Immature natural killer cell (primary cell): ENCODE measurements at regions not wholly inside any gene's neighbourhood (a gene's known extent, or its start where the extent isn't known, plus 50 kb on each side); places are given as distances from the start of the nearest gene placed in this dataset.

ENCODE experiments used
- DNase-seq, 3 donors: peaks; one replicate each; pipeline ENCODE4 v3.0.0; 2022; ENCODE audit warnings: mixed read lengths in 1 of 3
- H3K27ac Mint-ChIP-seq, 6 donors: one replicate each; pipeline ENCODE4 v1.8.0; 2020; ENCODE audit warnings: mixed read lengths in 6 of 6, mild to moderate bottlenecking in 5 of 6, inconsistent platforms in 4 of 6, moderate library complexity in 3 of 6
- H3K27me3 Mint-ChIP-seq, 3 donors: one replicate each; pipeline ENCODE4 v1.8.0; 2020 to 2021; ENCODE audit warnings: low read depth in 3 of 3, mild to moderate bottlenecking in 3 of 3, mixed read lengths in 3 of 3, moderate library complexity in 3 of 3, inconsistent platforms in 1 of 3
- H3K36me3 Mint-ChIP-seq, 3 donors: one replicate each; pipeline ENCODE4 v1.8.0; 2020; ENCODE audit warnings: mixed read lengths in 3 of 3, inconsistent platforms in 2 of 3, mild to moderate bottlenecking in 2 of 3
- H3K4me1 Mint-ChIP-seq, 2 donors: one replicate each; pipeline ENCODE4 v1.8.0; 2020; ENCODE audit warnings: inconsistent platforms in 2 of 2, mild to moderate bottlenecking in 2 of 2, mixed read lengths in 2 of 2, moderate library complexity in 1 of 2
- H3K4me3 Mint-ChIP-seq, 5 donors: one replicate each; pipeline ENCODE4 v1.8.0; 2020; ENCODE audit warnings: mild to moderate bottlenecking in 5 of 5, mixed read lengths in 5 of 5, inconsistent platforms in 3 of 5, moderate library complexity in 3 of 5
- H3K9me3 Mint-ChIP-seq, 6 donors: one replicate each; pipeline ENCODE4 v1.8.0; 2020; ENCODE audit warnings: mild to moderate bottlenecking in 6 of 6, mixed read lengths in 6 of 6, inconsistent platforms in 4 of 6, moderate library complexity in 3 of 6

GRCh38 chr7:34497153-34497777, 160.8 kb upstream of the NPSR1 start:
- Mint-ChIP-seq H3K36me3 (no peaks in the 10 kb centered on the region), H3K4me1 (no peaks in the 10 kb centered on the region), H3K4me3 (no peak overlapping the region), H3K27me3 (peaks cover 0 to 2% (median 0%) of the 10 kb centered on the region in 3 donors), H3K27ac (no peak overlapping the region), H3K9me3 (peaks cover 0 to 30% (median 13%) of the 10 kb centered on the region in 6 donors)
- DNase-seq: no peak

GRCh38 chr7:34501156-34501555, 156.9 kb upstream of the NPSR1 start:
- Mint-ChIP-seq H3K27me3 (peaks cover 0 to 2% (median 0%) of the 10 kb centered on the region in 3 donors), H3K9me3 (peaks cover 0 to 10% (median 5%) of the 10 kb centered on the region in 6 donors), H3K36me3 (no peaks in the 10 kb centered on the region), H3K4me3 (no peak overlapping the region), H3K27ac (no peak overlapping the region), H3K4me1 (no peaks in the 10 kb centered on the region)
- DNase-seq: no peak

DNA sequence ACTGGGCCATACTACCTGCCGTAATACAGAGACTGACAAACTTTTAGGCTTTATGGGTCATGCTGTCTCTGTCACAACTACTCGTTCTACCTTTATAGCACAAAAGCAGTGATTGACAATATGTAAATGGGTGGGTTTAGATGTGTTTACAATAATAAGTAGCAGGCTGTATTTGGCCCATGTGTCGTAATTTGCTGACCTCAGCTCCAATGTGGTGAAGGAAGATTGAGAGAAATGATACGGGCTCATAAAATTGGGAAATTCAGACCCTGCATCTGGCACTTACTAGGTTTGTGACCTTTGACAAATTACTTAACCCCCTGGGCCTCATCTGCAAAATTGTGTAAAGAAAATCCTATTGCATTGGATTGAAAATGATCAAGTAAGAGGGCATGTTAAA, 150.8 kb upstream of the NPSR1 start:
- no peaks in the 10 kb centered on the region for H3K4me1 Mint-ChIP-seq
- H3K4me3 Mint-ChIP-seq: no peak overlapping the region
- peaks cover 0 to 2% (median 0%) of the 10 kb centered on the region in 3 donors for H3K27me3 Mint-ChIP-seq
- DNase-seq: no peak
- H3K36me3 Mint-ChIP-seq: no peaks in the 10 kb centered on the region
- H3K27ac Mint-ChIP-seq: no peak overlapping the region
- peaks cover 0 to 15% (median 10%) of the 10 kb centered on the region in 6 donors for H3K9me3 Mint-ChIP-seq

DNA sequence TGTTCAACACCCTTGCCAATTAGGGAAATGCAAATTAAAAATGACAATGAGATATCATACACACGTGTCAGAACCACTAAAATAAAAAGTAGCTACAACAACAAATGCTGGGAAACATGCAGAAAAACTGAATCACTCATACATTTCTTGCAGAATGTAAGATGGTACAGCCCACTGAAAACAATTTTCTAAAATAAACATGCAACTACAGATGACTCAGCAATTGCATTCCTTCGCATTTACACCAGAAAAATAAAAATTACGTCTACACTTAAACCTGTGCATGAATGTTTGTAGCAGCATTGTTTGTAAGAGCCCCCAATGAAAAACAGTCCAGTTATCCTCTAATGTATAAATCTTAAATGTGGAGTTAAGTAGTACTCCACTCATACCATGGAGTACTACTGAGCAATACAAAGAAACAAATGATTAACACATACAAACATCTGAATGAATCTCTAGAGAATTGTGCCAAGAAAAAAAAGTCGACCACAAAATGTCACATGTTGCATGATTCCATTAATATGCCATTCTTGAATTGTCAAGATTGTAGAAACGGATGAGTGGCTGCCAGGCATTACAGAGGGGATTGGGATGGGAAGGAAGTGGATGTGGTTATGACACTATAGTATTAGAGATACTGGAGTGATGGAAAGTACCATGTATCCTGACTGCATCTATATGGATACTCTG, 134.6 kb upstream of the NPSR1 start:
- peaks cover 5 to 36% (median 17%) of the 10 kb centered on the region in 6 donors for H3K9me3 Mint-ChIP-seq

DNA sequence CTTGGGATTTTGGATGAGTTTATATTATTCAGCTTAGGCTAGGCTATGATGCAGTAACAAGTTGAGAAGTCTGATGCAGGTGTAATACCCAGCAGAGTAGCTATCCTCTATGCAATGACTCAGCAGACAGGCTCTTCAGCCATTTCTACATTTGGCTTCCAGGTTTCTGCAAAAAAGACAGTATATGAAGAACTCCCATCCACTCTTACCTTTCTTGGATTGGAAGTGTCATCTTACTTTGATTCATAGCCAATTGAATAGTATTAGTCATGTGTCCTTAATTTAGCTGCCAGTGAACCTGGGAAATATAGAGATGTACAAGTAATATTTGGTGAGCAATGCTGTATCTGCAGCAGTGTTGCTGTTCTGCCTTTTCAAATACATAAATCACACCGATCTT, 127.8 kb upstream of the NPSR1 start:
- no peak overlapping the region for H3K27ac Mint-ChIP-seq
- peaks cover 0 to 3% (median 0%) of the 10 kb centered on the region in 3 donors for H3K27me3 Mint-ChIP-seq
- H3K4me1 Mint-ChIP-seq: no peaks in the 10 kb centered on the region
- DNase-seq: no peak
- H3K36me3 Mint-ChIP-seq: no peaks in the 10 kb centered on the region
- H3K4me3 Mint-ChIP-seq: no peak overlapping the region
- peaks cover 0 to 29% (median 11%) of the 10 kb centered on the region in 6 donors for H3K9me3 Mint-ChIP-seq

More for the DNA sequence above, 134.6 kb upstream of the NPSR1 start:
- H3K36me3 Mint-ChIP-seq: no peaks in the 10 kb centered on the region
- DNase-seq: no peak
- H3K27ac Mint-ChIP-seq: no peak overlapping the region
- peaks cover 0 to 2% (median under 1%) of the 10 kb centered on the region in 3 donors for H3K27me3 Mint-ChIP-seq
- no peaks in the 10 kb centered on the region for H3K4me1 Mint-ChIP-seq
- H3K4me3 Mint-ChIP-seq: no peak overlapping the region

DNA sequence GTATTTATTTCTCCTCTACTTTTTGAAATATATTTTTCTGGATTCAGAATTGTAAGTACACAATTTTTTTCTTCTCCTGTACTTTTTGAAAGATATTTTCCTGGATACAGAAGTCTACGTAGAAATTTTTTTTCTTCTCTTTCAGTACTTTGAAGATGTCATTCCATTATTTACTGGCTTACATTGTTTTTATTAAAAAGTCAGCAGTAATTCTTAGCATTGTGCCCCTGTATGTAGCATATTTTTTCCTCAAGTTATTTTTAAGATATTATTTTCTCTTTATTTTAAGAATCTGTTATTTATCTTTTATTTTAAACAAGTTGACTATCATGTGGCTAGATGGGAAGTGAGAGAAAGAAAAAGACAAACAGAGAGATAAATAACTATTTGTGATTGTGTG, 119.0 kb upstream of the NPSR1 start:
- no peak overlapping the region for H3K27ac Mint-ChIP-seq

DNA sequence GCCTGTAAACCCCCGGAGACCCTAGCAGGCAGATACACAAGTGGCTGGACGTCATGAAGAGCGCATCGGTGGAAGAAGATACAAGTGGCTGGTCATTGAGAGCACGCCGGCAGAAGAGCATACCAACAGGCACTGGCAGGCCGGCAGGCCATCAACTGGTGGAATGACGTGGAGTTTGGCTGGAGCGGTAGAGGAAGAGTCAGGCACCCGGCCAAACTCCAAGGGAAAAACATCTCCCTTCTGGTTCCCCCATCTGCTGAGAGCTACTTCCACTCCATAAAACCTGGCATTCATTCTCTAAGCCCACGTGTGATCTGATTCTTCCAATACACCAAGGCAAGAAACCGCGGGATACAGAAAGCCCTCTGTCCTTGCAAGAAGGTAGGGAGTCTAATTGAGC, 113.4 kb upstream of the NPSR1 start:
- H3K27ac Mint-ChIP-seq: no peak overlapping the region
- no peak overlapping the region for H3K4me3 Mint-ChIP-seq
- H3K36me3 Mint-ChIP-seq: no peaks in the 10 kb centered on the region
- peaks cover 8 to 28% (median 12%) of the 10 kb centered on the region in 6 donors for H3K9me3 Mint-ChIP-seq
- H3K27me3 Mint-ChIP-seq: peaks cover 0 to 3% (median 0%) of the 10 kb centered on the region in 3 donors
- no peaks in the 10 kb centered on the region for H3K4me1 Mint-ChIP-seq
- DNase-seq: no peak

More for the DNA sequence above, 119.0 kb upstream of the NPSR1 start:
- no peak for DNase-seq
- H3K4me1 Mint-ChIP-seq: no peaks in the 10 kb centered on the region
- no peaks in the 10 kb centered on the region for H3K36me3 Mint-ChIP-seq
- no peak overlapping the region for H3K4me3 Mint-ChIP-seq
- H3K27me3 Mint-ChIP-seq: no peaks in the 10 kb centered on the region
- H3K9me3 Mint-ChIP-seq: peaks cover 7 to 13% (median 13%) of the 10 kb centered on the region in 6 donors

- no peak overlapping the region for H3K4me3 Mint-ChIP-seq
- no peaks in the 10 kb centered on the region for H3K27me3 Mint-ChIP-seq
Measured at GRCh38 chr7:34550996-34551395, 107.0 kb upstream of the NPSR1 start.

DNA sequence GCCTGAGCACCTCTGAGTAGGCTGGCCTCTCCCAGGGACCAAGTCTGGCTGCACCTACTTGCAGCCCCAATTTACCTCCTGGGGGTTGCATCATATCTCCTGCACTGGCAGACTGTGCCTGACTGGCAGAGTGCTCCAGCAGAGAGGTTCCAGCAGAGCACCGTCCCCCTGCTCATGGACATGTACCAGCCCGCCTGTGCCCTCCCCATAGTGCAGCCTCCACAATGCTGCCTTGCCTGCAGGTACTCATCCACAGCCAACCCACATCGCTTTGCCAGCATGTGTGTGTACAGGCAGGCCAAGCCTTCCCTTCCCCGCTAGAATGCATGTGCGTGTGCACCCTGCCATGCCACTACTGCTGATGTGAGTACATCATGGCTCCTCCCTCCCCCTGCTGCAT, 105.5 kb upstream of the NPSR1 start:
- no peak overlapping the region for H3K27ac Mint-ChIP-seq
- no peak overlapping the region for H3K4me3 Mint-ChIP-seq
- peaks cover 0 to 4% (median 0%) of the 10 kb centered on the region in 3 donors for H3K36me3 Mint-ChIP-seq
- no peak for DNase-seq
- peaks cover 14 to 53% (median 21%) of the 10 kb centered on the region in 6 donors for H3K9me3 Mint-ChIP-seq
- no peaks in the 10 kb centered on the region for H3K4me1 Mint-ChIP-seq
- peaks cover 0 to 2% (median 0%) of the 10 kb centered on the region in 3 donors for H3K27me3 Mint-ChIP-seq

More at GRCh38 chr7:34550996-34551395, 107.0 kb upstream of the NPSR1 start:
- Mint-ChIP-seq H3K4me1 (no peaks in the 10 kb centered on the region), H3K27ac (no peak overlapping the region), H3K9me3 (peaks cover 13 to 41% (median 20%) of the 10 kb centered on the region in 6 donors), H3K36me3 (peaks cover 0 to 4% (median 0%) of the 10 kb centered on the region in 3 donors)
- DNase-seq: no peak

DNA sequence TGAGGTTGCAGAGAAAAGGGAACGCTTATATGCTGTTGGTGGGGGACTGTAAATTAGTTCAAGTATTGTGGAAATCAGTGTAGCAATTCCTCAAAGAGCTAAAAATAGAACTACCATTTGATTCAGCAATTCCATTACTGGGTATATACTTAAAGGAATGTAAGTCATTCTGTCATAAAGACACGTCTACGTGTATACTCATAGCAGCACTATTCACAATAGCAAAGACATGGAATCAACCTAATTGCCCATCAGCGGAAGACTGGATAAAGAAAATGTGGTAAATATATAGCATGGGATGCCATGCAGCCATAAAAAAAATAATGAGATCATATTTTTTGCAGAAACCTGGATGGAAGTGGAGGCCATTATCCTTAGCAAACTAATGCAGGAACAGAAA, 100.0 kb upstream of the NPSR1 start:
- Mint-ChIP-seq H3K9me3 (peaks cover 11 to 59% (median 14%) of the 10 kb centered on the region in 6 donors), H3K4me1 (no peaks in the 10 kb centered on the region), H3K36me3 (peaks cover 0 to 4% (median 0%) of the 10 kb centered on the region in 3 donors), H3K27ac (no peak overlapping the region), H3K4me3 (no peak overlapping the region), H3K27me3 (peaks cover 0 to 2% (median 0%) of the 10 kb centered on the region in 3 donors)
- DNase-seq: no peak

- Mint-ChIP-seq H3K9me3 (peaks cover 0 to 22% (median 3%) of the 10 kb centered on the region in 6 donors), H3K27ac (no peak overlapping the region), H3K4me1 (no peaks in the 10 kb centered on the region), H3K4me3 (no peak overlapping the region), H3K27me3 (peaks cover 0 to 3% (median 2%) of the 10 kb centered on the region in 3 donors), H3K36me3 (no peaks in the 10 kb centered on the region)
- no peak for DNase-seq
Measured at GRCh38 chr7:34564091-34564490, 93.9 kb upstream of the NPSR1 start.

- Mint-ChIP-seq H3K4me3 (no peak overlapping the region), H3K4me1 (no peaks in the 10 kb centered on the region), H3K27ac (no peak overlapping the region), H3K36me3 (no peaks in the 10 kb centered on the region), H3K27me3 (peaks cover 0 to 3% (median 2%) of the 10 kb centered on the region in 3 donors), H3K9me3 (peaks cover 0 to 13% (median 6%) of the 10 kb centered on the region in 6 donors)
- DNase-seq: no peak
Measured at GRCh38 chr7:34567906-34568305, 90.1 kb upstream of the NPSR1 start.

GRCh38 chr7:34569975-34570699, 87.9 kb upstream of the NPSR1 start:
- H3K36me3 Mint-ChIP-seq: no peaks in the 10 kb centered on the region
- H3K27me3 Mint-ChIP-seq: peaks cover 0 to 1% (median under 1%) of the 10 kb centered on the region in 3 donors
- peaks cover 0 to 14% (median 1%) of the 10 kb centered on the region in 6 donors for H3K9me3 Mint-ChIP-seq
- H3K4me1 Mint-ChIP-seq: no peaks in the 10 kb centered on the region
- DNase-seq: no peak
- H3K27ac Mint-ChIP-seq: no peak overlapping the region
- no peak overlapping the region for H3K4me3 Mint-ChIP-seq

DNA sequence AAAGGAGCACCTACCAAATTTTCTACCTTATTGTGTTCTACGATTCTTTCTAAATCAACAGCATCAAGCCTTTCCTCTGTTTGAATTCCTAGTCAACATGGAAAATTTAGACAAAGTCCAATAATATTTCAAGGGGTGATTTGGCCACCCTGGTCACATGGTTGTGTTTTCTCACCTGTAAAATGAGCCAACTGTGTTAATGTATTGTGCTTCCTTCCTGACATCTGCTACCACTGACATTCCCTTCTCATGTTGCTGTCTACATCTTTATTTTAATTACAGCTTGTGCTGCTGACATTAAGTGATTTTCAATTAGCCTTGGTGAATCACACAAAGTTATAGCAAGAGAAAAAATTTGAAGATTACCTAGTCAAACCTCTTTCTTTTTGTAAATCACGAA, 83.0 kb upstream of the NPSR1 start:
- peaks cover 0 to 5% (median 2%) of the 10 kb centered on the region in 3 donors for H3K27me3 Mint-ChIP-seq
- H3K9me3 Mint-ChIP-seq: peaks cover 0 to 18% (median 14%) of the 10 kb centered on the region in 6 donors
- H3K27ac Mint-ChIP-seq: no peak overlapping the region
- no peaks in the 10 kb centered on the region for H3K4me1 Mint-ChIP-seq
- no peak for DNase-seq
- H3K4me3 Mint-ChIP-seq: no peak overlapping the region
- H3K36me3 Mint-ChIP-seq: no peaks in the 10 kb centered on the region
